ENCODE measurements at regions not wholly inside any gene's neighbourhood (a gene's known extent, or its start where the extent isn't known, plus 50 kb on each side); places are given as distances from the start of the nearest gene placed in this dataset.

- no peak for TF ChIP-seq CTCF (IDR thresholded peaks at IDR 0.05; ENCODE audit: low read depth, low read length, missing control alignments)
- no peak overlapping the region for H3K4me3 ChIP-seq (ENCODE audit: low read depth, low read length)
- no peak for DNase-seq (ENCODE audit: low read depth)
Observed at GRCh38 chr6:166684170-166684569, 57.1 kb upstream of the RPS6KA2 start.

- DNase-seq (ENCODE audit: low read depth) = no peak
- no peak for TF ChIP-seq CTCF (IDR thresholded peaks at IDR 0.05; ENCODE audit: low read depth, low read length, missing control alignments)
- H3K4me3 ChIP-seq (ENCODE audit: low read depth, low read length) = no peak overlapping the region
Observed at GRCh38 chr6:166683477-166683876, 56.4 kb upstream of the RPS6KA2 start.

- TF ChIP-seq CTCF (IDR thresholded peaks at IDR 0.05; ENCODE audit: low read depth, low read length, missing control alignments) = no peak
- DNase-seq (ENCODE audit: low read depth) = no peak
- no peak overlapping the region for H3K4me3 ChIP-seq (ENCODE audit: low read depth, low read length)
Observed at GRCh38 chr6:166679566-166679965, 52.5 kb upstream of the RPS6KA2 start.

- H3K4me3 ChIP-seq (ENCODE audit: low read depth, low read length) = no peak overlapping the region
- TF ChIP-seq CTCF (IDR thresholded peaks at IDR 0.05; ENCODE audit: low read depth, low read length, missing control alignments) = no peak
- no peak for DNase-seq (ENCODE audit: low read depth)
Observed at GRCh38 chr6:166678426-166678825, 51.4 kb upstream of the RPS6KA2 start.

- no peak for DNase-seq (ENCODE audit: low read depth)
Observed at GRCh38 chr6:166677941-166678340, 50.9 kb upstream of the RPS6KA2 start.

More at GRCh38 chr6:166677941-166678340, 50.9 kb upstream of the RPS6KA2 start:
- no peak for TF ChIP-seq CTCF (IDR thresholded peaks at IDR 0.05; ENCODE audit: low read depth, low read length, missing control alignments)
- H3K4me3 ChIP-seq (ENCODE audit: low read depth, low read length) = no peak overlapping the region
